AML-193 (cell line): ENCODE measurements at regions not wholly inside any gene's neighbourhood (a gene's known extent, or its start where the extent isn't known, plus 50 kb on each side); places are given as distances from the start of the nearest gene placed in this dataset.

ENCODE experiments used
- DNase-seq, 2 experiments: peaks; one replicate each; lab custom pipeline; 2025; lab: John Stamatoyannopoulos, UW

DNA sequence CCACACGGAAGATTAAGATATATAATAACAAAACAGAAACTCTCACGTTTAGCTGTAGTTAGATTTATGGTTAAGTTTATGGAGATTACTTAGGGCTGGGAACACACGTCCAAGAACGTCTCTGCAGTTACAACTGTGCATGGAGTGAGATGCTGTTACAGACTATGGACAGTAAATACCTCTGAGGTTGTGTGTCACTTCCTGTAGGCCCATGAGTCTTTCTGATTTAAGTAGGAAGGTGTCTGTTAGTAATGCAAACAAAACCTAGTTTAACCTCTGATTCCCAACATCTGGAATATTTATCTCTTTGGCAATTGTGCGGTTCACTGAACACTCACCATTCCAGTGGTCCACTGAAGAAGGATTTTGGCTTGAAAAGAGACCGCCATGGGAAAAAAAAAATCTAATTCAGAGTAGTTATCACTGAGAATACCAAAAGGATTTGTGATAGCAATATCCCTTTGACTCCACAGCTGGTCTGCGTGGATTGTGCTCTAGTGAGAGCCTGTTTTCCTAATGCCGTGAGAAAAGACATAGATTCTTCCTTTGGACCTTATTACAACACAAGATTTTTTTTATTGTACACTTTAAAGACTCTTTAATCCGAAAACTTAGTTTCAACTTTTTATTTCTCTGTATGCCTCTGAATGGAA is 478.2 kb upstream of the CITED2 start:
- no peak for DNase-seq

DNA sequence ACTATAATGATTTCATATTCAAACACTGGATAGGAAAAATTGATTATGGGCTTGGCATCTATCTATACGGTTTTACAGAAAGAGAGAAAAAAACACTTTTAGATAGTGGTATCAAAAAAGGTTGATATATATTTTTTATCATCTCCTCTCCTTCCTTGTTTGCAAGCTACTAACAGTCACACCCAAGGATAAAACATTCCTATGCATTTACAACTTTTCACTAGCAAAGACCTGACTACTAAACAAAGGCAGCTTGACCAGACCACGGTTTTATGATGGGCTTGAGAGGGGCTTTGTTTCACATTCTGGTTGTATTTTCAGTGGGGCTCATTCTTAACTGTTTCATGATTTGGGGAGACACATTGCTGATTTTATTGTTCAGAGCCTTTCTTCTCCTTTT is 477.6 kb upstream of the CITED2 start:
- DNase-seq = no peak

DNA sequence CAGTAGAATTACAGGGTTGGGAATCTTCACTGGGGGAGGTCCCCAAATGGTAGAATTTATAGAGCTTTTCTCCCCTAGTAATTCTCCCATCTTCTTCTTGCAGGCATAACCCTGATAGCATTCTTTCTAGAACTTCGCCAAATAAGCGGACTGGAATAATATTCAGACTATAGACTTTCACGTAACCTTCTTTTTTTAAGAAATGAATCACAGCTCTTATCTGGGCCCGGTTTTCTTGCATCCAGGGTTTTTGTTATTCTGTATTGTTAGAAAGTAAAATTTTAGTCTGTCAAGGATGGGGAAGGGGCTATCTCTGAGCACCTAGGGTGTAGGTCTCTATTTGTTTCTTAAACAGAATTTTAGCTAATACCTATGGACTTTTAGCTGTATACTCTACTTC is 476.8 kb upstream of the CITED2 start:
- DNase-seq = no peak

GRCh38 chr6:139850512-139850911 is 476.1 kb upstream of the CITED2 start:
- no peak for DNase-seq

DNA sequence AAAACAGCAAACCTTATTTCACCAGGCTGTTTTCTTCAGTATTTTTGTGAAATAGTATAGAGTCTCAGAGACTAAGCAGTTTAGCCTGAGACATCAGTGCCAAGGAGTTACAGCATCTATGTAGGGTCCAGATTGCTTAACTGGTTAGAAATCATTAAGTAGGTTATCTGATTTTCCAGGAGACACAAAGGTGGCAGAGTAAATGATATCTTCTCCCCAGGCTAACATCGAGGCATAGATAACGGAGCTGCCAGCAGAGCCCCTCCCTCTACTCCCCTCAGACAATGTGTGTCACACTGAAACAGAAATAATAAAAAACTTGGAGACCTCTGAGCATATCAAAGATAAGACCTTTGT is 473.0 kb upstream of the CITED2 start:
- no peak for DNase-seq

GRCh38 chr6:139846538-139847456 is 472.3 kb upstream of the CITED2 start:
- DNase-seq = peak; percentile 77 to 88

- no peak for DNase-seq
These were observed 470.5 kb upstream of the CITED2 start for GRCh38 chr6:139844907-139845306.

DNA sequence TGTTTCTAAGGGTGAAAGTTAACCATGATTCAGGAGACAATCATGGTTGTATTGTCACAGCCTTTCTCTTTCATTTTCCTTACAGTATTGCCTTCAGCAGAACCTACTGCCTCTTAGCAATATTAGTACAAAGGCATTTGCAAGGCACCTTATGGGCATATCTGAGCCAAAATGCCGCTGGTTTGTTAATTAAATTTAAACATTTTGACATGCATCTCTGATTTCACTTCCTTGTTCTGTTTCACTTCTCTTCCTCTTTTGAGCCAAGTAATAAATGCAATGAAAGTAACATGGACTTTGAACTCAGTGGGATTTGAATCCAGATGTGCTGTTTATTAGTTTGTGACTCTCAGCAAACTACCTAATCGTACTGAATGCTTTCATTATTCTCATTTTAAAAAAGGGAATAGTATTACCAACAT is 467.4 kb upstream of the CITED2 start:
- peak; percentile 57 to 76 for DNase-seq

DNA sequence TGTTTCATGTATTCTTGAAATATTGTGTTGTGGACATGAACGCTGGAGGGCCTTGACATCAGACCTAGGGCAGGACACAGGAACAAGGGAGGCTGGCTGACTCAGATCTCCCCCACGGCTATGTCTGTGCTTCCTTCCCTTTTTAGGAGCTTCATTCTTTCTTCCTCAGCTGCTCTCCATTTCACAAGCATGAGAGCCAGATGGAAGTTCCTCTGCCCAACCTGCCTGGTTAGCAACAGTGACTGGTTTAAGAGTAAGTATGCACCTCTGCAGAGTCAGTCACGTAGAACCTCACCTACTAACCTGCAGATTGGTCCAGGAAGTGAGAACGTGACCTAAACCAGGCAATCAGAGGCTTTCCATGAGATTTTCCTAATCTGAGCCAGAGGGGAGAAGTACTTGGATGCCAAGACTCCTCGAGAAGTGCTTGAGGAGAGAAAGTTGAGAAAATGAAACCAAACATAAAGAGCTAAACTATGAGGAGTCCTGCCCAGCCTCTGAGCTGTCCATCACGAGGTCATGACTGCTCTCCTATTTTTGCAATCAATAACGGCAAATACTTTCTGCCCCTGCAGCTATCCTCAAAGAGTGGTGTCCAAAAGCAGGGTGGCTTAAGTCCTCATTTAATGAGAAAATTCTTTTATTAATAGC is 465.2 kb upstream of the CITED2 start:
- DNase-seq = peak; percentile 99

GRCh38 chr6:139834232-139834631 is 459.8 kb upstream of the CITED2 start:
- no peak for DNase-seq

- DNase-seq = no peak
These were observed 459.1 kb upstream of the CITED2 start for GRCh38 chr6:139833592-139833991.

GRCh38 chr6:139832493-139833305 is 458.3 kb upstream of the CITED2 start:
- no peak for DNase-seq

DNA sequence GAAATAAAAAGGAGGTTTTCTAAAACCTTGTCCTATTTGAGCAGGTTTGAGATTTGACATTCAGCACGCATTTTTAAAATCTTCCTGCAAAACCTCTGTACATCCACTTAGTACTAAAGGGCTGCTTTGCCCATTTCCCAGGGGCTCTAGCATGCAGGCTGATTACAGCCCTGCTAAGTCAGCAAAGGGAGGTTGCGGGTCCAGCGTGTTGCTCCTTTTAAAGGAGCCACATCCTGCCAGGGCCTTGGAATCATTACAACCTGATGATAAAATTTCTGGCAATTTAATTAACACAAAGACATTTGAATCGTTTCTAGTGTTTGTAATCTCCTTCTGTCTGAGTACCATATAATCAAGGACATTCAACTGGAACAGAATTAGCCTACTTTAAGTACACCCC is 455.1 kb upstream of the CITED2 start:
- DNase-seq = no peak

DNA sequence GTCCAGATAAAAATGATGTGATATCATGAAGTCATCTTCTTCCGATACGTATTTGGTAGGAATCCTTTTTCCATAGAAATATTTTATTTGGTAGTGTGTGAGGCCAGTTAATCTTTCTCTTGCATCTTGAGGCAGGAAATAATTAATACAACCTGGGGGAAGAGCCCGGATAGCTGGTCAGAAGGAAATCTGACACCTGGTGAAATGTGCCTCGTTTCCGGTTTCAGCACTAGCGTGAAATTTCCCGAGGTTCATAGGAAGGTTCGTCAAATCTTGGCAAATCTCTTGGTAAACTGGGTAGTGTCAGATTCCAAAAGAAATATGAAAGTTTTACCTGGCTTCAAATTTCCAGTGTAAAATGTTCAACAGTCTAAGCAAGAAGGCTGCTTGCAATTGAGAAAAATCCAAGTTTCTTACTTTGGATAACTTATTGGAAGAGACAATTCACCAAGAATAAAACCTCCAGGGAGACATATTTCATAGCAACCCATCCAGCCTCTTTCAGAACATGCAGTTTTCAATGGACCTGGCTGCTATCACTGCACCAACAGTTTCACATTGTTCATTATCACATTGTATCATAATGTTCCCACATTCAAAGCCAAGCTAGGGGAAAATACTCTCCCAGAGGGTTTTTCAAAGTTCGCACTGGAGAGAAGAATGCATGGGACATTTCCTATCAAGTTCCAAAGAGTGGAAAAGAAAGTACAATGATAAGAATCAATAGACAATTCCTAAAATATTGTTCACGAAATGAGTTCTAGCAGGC is 454.5 kb upstream of the CITED2 start:
- DNase-seq = no peak

DNA sequence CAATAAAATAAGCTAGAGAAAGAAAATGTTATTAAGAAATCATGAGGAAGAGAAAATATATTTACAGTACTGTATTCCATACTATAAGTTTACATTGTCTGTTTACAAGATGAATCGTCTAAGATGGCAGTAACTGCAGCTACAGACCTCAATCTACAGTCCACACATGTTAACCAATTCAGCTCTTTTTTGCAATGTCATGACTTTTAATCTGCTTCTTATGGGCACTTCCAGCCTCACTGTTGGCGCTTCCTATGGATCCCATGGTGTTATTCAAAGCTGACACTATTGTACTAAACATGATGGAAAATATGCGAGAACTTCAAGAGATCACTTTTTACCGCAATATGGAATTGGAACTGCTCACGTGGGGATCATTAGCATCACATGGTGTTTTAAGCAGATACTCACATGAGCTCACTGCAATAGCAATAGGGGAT is 451.5 kb upstream of the CITED2 start:
- no peak for DNase-seq

GRCh38 chr6:139824864-139825263 is 450.4 kb upstream of the CITED2 start:
- DNase-seq = no peak

- DNase-seq = no peak
These were observed 449.3 kb upstream of the CITED2 start for GRCh38 chr6:139823808-139824126.

- DNase-seq = no peak
These were observed 448.8 kb upstream of the CITED2 start for GRCh38 chr6:139823099-139823807.

DNA sequence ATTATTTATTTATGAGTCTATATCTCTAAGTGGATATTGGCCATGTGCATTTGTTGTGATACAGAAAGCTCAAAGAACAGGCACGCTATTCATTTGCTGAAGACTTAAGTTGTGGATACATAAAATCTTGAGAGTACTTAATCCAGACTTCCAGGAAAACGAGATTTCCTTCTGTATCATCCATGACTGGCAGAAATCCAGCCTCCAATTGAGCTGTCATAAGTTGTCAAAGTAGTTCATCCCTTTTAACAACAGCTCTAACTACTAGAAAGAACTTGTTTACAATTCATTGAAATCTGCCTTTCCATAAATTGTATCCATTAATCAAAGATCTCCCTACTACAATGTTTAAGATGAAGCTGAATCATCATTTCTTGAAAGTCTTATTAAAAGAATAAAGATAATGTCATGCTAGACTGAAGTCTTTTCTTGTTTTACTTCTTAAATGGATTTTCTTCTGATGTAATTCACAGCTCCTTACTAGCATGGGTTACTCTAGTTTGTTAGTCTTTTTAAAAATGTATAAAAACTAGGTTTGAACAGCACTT is 447.3 kb upstream of the CITED2 start:
- no peak for DNase-seq

GRCh38 chr6:139820210-139820609 is 445.8 kb upstream of the CITED2 start:
- no peak for DNase-seq
